Glomerular endothelial cell (primary cell): ENCODE measurements at regions not wholly inside any gene's neighbourhood (a gene's known extent, or its start where the extent isn't known, plus 50 kb on each side); places are given as distances from the start of the nearest gene placed in this dataset.
"Not testable (repeated sequence)": the region's sequence is repeated elsewhere in the genome, so short reads cannot be mapped to it uniquely, and the experiment has no call there.

Source experiments
- DNase-seq: peaks from one replicate; pipeline ENCODE4 v3.0.0-alpha.2; 2011; ENCODE audit warnings: low read depth, low spot score; ENCODE audit errors: extremely low read depth

GRCh38 chr7:81155654-81156373 lies 237.0 kb upstream of the SEMA3C start:
- no peak for DNase-seq

GRCh38 chr7:81154565-81154964 lies 235.7 kb upstream of the SEMA3C start:
- no peak for DNase-seq

- not testable (repeated sequence) for DNase-seq
Measured at GRCh38 chr7:81152925-81153324, 234.1 kb upstream of the SEMA3C start.

GRCh38 chr7:81150951-81151361 lies 232.1 kb upstream of the SEMA3C start:
- DNase-seq: no peak

GRCh38 chr7:81143856-81144255 lies 225.0 kb upstream of the SEMA3C start:
- no peak for DNase-seq

- DNase-seq: not testable (repeated sequence)
Measured at GRCh38 chr7:81141257-81142205, 222.7 kb upstream of the SEMA3C start.

- DNase-seq: no peak
Measured at GRCh38 chr7:81140775-81141174, 221.9 kb upstream of the SEMA3C start.

- no peak for DNase-seq
Measured at GRCh38 chr7:81140252-81140651, 221.4 kb upstream of the SEMA3C start.

GRCh38 chr7:81138870-81139269 lies 220.0 kb upstream of the SEMA3C start:
- no peak for DNase-seq

- no peak for DNase-seq
Measured at GRCh38 chr7:81135324-81135723, 216.5 kb upstream of the SEMA3C start.

GRCh38 chr7:81128011-81128410 lies 209.2 kb upstream of the SEMA3C start:
- DNase-seq: peak; percentile 36

GRCh38 chr7:81120803-81121202 lies 202.0 kb upstream of the SEMA3C start:
- no peak for DNase-seq

GRCh38 chr7:81120111-81120510 lies 201.3 kb upstream of the SEMA3C start:
- DNase-seq: no peak

GRCh38 chr7:81114633-81115032 lies 195.8 kb upstream of the SEMA3C start:
- DNase-seq: no peak

- no peak for DNase-seq
Measured at GRCh38 chr7:81112731-81113130, 193.9 kb upstream of the SEMA3C start.

- DNase-seq: no peak
Measured at GRCh38 chr7:81111781-81112540, 193.1 kb upstream of the SEMA3C start.

GRCh38 chr7:81111358-81111757 lies 192.5 kb upstream of the SEMA3C start:
- no peak for DNase-seq

- DNase-seq: no peak
Measured at GRCh38 chr7:81110673-81111072, 191.8 kb upstream of the SEMA3C start.

- no peak for DNase-seq
Measured at GRCh38 chr7:81098213-81098612, 179.4 kb upstream of the SEMA3C start.

- no peak for DNase-seq
Measured at GRCh38 chr7:81094952-81095351, 176.1 kb upstream of the SEMA3C start.

GRCh38 chr7:81081616-81082015 lies 162.8 kb upstream of the SEMA3C start:
- DNase-seq: no peak
